ENCODE measurements at regions not wholly inside any gene's neighbourhood (a gene's known extent, or its start where the extent isn't known, plus 50 kb on each side); places are given as distances from the start of the nearest gene placed in this dataset.

DNA sequence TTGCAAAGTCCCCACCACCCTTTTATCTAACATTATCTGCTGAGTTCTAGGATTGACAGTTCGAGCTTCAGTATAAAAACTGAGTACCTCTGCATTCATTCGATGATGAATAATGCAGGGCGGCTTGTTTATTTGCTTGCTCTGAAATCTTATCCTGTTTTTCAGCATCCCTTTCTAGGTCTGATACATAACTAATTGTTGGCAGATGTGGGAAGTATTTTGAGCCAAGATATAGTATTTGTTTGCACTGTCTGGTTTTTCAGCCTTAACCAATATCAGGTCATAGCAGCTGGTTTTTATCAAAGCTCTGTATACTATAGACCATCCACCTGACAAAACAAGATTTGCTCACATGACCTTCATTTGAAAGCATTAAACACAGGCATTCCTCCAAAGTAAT lies 161.4 kb downstream of the TFEC start:
- no TSS peak for BruUV-seq (replicated peaks)

DNA sequence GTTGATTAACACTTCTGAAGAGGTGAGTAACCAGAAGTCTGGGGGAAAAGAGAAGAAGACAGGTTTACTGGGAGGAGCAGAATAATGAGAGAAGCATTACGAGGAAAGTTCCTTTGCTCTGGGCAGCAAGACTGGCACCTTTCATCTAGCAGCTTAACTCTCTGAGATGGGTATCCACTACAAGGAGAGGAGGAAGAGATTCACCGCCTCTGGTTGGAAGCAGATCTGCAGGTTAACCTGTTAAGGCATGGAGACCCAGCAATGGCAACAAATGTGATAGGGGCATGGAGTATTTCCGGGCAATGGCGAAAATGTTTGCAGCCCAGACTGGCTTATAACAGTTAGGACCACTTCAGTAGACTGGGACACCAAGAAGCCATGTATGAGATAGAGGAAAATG lies 162.2 kb downstream of the TFEC start:
- H3K4me3 ChIP-seq: no peak overlapping the region
- no peaks in the 10 kb centered on the region for H4K20me1 ChIP-seq (ENCODE audit: control insufficient read depth, insufficient read depth)
- ATAC-seq (no peak), DNase-seq (ENCODE audit: low read depth, low spot score) (no peak), FAIRE-seq (no peak)
- 26% methylated on average over 4 of the region's 4 CpGs for WGBS (ENCODE audit: insufficient coverage, insufficient replicate concordance, low lambda C conversion rate, missing lambda C conversion rate)
- H2AFZ ChIP-seq (ENCODE audit: control insufficient read depth, low read depth, low read length): no peak overlapping the region
- H3K9ac ChIP-seq (ENCODE audit: control insufficient read depth, insufficient read depth, low read length): no peak overlapping the region
- no peak overlapping the region for H3K4me2 ChIP-seq (ENCODE audit: control insufficient read depth, insufficient read depth)
- ChIA-PET RAD21 (ENCODE audit: unreplicated experiment) (no interaction called here), CTCF (no interaction called here), SMC1A (ENCODE audit: uncharacterized antibody, unreplicated experiment) (interaction anchor here (1.5 kb wide), 1 partner anchor 13 kb away, joined by 4 read pairs; no protein-coding TSS in a partner anchor), POLR2A (no interaction called here)
- H3K27ac ChIP-seq (ENCODE audit: control insufficient read depth, insufficient read depth): no peak overlapping the region
- H3K79me2 ChIP-seq (ENCODE audit: control insufficient read depth, insufficient read depth, low read length): no peaks in the 10 kb centered on the region
- no peaks in the 10 kb centered on the region for H3K36me3 ChIP-seq (ENCODE audit: control insufficient read depth in 2 of 2, insufficient read depth in 2 of 2, low read length in 1 of 2)
- no peaks in the 10 kb centered on the region for H3K4me1 ChIP-seq (ENCODE audit: control insufficient read depth, insufficient read depth, low read length)
- H3K27me3 ChIP-seq (replicated peaks in 1 of 2; ENCODE audit: control insufficient read depth in 2 of 2, insufficient read depth in 2 of 2, low read length in 1 of 2): no peaks in the 10 kb centered on the region
- in situ Hi-C loops (cut with MboI): no loop called here
- no peaks in the 10 kb centered on the region for H3K9me3 ChIP-seq (replicated peaks; ENCODE audit: control insufficient read depth, insufficient read depth, low read length)
- BruUV-seq (replicated peaks): no TSS peak
- intact Hi-C loops (cut with micrococcal nuclease; ENCODE audit: unreplicated experiment): no loop called here
- TF ChIP-seq CREM (IDR thresholded peaks at IDR 0.05; ENCODE audit: low read depth) (no peak), FOXK2 (IDR thresholded peaks at IDR 0.05) (no peak), TBL1XR1 (IDR thresholded peaks at IDR 0.05; ENCODE audit: low read depth, low read length) (no peak), BACH1 (IDR thresholded peaks at IDR 0.05; ENCODE audit: borderline replicate concordance) (no peak), LARP7 (IDR thresholded peaks at IDR 0.05) (no peak), RFX5 (IDR thresholded peaks at IDR 0.05; ENCODE audit: low read depth, low read length) (no peak), CHD2 (IDR thresholded peaks at IDR 0.05; ENCODE audit: borderline replicate concordance, low read depth, low read length) (no peak), PML (IDR thresholded peaks at IDR 0.05; ENCODE audit: low read length) (no peak), IKZF1 (conservative IDR thresholded peaks at IDR 0.05) (no peak), PAX5 (IDR thresholded peaks at IDR 0.05; ENCODE audit: borderline replicate concordance, low read depth, low read length) (no peak), POLR2AphosphoS2 (IDR thresholded peaks at IDR 0.05; ENCODE audit: low read depth, low read length) (no peak)
- TF ChIP-seq, protein P1, sequence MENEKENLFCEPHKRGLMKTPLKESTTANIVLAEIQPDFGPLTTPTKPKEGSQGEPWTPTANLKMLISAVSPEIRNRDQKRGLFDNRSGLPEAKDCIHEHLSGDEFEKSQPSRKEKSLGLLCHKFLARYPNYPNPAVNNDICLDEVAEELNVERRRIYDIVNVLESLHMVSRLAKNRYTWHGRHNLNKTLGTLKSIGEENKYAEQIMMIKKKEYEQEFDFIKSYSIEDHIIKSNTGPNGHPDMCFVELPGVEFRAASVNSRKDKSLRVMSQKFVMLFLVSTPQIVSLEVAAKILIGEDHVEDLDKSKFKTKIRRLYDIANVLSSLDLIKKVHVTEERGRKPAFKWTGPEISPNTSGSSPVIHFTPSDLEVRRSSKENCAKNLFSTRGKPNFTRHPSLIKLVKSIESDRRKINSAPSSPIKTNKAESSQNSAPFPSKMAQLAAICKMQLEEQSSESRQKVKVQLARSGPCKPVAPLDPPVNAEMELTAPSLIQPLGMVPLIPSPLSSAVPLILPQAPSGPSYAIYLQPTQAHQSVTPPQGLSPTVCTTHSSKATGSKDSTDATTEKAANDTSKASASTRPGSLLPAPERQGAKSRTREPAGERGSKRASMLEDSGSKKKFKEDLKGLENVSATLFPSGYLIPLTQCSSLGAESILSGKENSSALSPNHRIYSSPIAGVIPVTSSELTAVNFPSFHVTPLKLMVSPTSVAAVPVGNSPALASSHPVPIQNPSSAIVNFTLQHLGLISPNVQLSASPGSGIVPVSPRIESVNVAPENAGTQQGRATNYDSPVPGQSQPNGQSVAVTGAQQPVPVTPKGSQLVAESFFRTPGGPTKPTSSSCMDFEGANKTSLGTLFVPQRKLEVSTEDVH (IDR thresholded peaks at IDR 0.05; ENCODE audit: low read depth, partially characterized antibody): no peak
- TF ChIP-seq, protein P2, sequence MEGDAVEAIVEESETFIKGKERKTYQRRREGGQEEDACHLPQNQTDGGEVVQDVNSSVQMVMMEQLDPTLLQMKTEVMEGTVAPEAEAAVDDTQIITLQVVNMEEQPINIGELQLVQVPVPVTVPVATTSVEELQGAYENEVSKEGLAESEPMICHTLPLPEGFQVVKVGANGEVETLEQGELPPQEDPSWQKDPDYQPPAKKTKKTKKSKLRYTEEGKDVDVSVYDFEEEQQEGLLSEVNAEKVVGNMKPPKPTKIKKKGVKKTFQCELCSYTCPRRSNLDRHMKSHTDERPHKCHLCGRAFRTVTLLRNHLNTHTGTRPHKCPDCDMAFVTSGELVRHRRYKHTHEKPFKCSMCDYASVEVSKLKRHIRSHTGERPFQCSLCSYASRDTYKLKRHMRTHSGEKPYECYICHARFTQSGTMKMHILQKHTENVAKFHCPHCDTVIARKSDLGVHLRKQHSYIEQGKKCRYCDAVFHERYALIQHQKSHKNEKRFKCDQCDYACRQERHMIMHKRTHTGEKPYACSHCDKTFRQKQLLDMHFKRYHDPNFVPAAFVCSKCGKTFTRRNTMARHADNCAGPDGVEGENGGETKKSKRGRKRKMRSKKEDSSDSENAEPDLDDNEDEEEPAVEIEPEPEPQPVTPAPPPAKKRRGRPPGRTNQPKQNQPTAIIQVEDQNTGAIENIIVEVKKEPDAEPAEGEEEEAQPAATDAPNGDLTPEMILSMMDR (IDR thresholded peaks at IDR 0.05 in 2 of 3, conservative IDR thresholded peaks at IDR 0.05 in 1 of 3; ENCODE audit: control insufficient read depth in 2 of 3, extremely low read depth in 1 of 3, insufficient read depth in 1 of 3, low read depth in 3 of 3, low read length in 3 of 3): no peak

More for the DNA sequence above, 161.4 kb downstream of the TFEC start:
- Histone ChIP-seq H4K20me1 (ENCODE audit: control insufficient read depth, insufficient read depth) (no peaks in the 10 kb centered on the region), H3K4me2 (ENCODE audit: control insufficient read depth, insufficient read depth) (no peak overlapping the region), H3K79me2 (ENCODE audit: control insufficient read depth, insufficient read depth, low read length) (no peaks in the 10 kb centered on the region), H2AFZ (ENCODE audit: control insufficient read depth, low read depth, low read length) (no peak overlapping the region), H3K9ac (ENCODE audit: control insufficient read depth, insufficient read depth, low read length) (no peak overlapping the region), H3K27ac (ENCODE audit: control insufficient read depth, insufficient read depth) (no peak overlapping the region), H3K9me3 (replicated peaks; ENCODE audit: control insufficient read depth, insufficient read depth, low read length) (no peaks in the 10 kb centered on the region), H3K27me3 (replicated peaks in 1 of 2; ENCODE audit: control insufficient read depth in 2 of 2, insufficient read depth in 2 of 2, low read length in 1 of 2) (no peaks in the 10 kb centered on the region), H3K4me1 (ENCODE audit: control insufficient read depth, insufficient read depth, low read length) (no peaks in the 10 kb centered on the region), H3K4me3 (no peak overlapping the region), H3K36me3 (ENCODE audit: control insufficient read depth in 2 of 2, insufficient read depth in 2 of 2, low read length in 1 of 2) (no peaks in the 10 kb centered on the region)
- DNase-seq (ENCODE audit: low read depth, low spot score) (no peak), FAIRE-seq (no peak), ATAC-seq (no peak)
- POLR2A ChIA-PET: no interaction called here
- 50% methylated on average over 3 of the region's 3 CpGs for WGBS (ENCODE audit: insufficient coverage, insufficient replicate concordance, low lambda C conversion rate, missing lambda C conversion rate)
- SMC1A ChIA-PET (ENCODE audit: uncharacterized antibody, unreplicated experiment): no interaction called here
- in situ Hi-C loops (cut with MboI) (no loop called here), intact Hi-C loops (cut with micrococcal nuclease; ENCODE audit: unreplicated experiment) (no loop called here)
- TF ChIP-seq IKZF2 (IDR thresholded peaks at IDR 0.05) (no peak), MTA3 (IDR thresholded peaks at IDR 0.05; ENCODE audit: borderline replicate concordance, low read length) (no peak), CREB1 (IDR thresholded peaks at IDR 0.05; ENCODE audit: low read depth) (no peak), ZNF24 (IDR thresholded peaks at IDR 0.05) (no peak), CHD2 (IDR thresholded peaks at IDR 0.05; ENCODE audit: borderline replicate concordance, low read depth, low read length) (no peak)
- TF ChIP-seq, protein P3, sequence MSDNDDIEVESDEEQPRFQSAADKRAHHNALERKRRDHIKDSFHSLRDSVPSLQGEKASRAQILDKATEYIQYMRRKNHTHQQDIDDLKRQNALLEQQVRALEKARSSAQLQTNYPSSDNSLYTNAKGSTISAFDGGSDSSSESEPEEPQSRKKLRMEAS (IDR thresholded peaks at IDR 0.05; ENCODE audit: low read depth, low read length): no peak
- RAD21 ChIA-PET (ENCODE audit: unreplicated experiment): no interaction called here
- CTCF ChIA-PET: no interaction called here
